Neural progenitor cell (in vitro differentiated cells): ENCODE measurements at regions not wholly inside any gene's neighbourhood (a gene's known extent, or its start where the extent isn't known, plus 50 kb on each side); places are given as distances from the start of the nearest gene placed in this dataset.

Source experiments
- CTCF ChIP-seq: fragments of 200-600 bp; sonication (generic); IDR thresholded peaks from 2 replicates; pipeline ENCODE4 v1.5.1; 2017; ENCODE audit warnings: antibody characterized with exemption, mild to moderate bottlenecking
- EZH2 ChIP-seq: fragments of 200-600 bp; sonication (generic); IDR thresholded peaks from 2 replicates; pipeline ENCODE4 v1.6.1; 2017; ENCODE audit warnings: antibody characterized with exemption, mild to moderate bottlenecking, moderate library complexity

GRCh38 chr1:58929671-58930325, 146.0 kb upstream of the JUN start:
- no peak for TF ChIP-seq CTCF
- no peak for TF ChIP-seq EZH2
